Chondrocyte (in vitro differentiated cells): ENCODE measurements at regions not wholly inside any gene's neighbourhood (a gene's known extent, or its start where the extent isn't known, plus 50 kb on each side); places are given as distances from the start of the nearest gene placed in this dataset.

Source experiments
- DNase-seq: peaks from one replicate; pipeline ENCODE4 v3.0.0; 2021; ENCODE audit warnings: mixed read lengths, low spot score
- H3K27ac Mint-ChIP-seq: one replicate; pipeline ENCODE4 v1.8.0; 2021; ENCODE audit warnings: mild to moderate bottlenecking, moderate library complexity, mixed read lengths; ENCODE audit not compliant: unreplicated experiment
- H3K27me3 Mint-ChIP-seq: 2 replicates; pipeline ENCODE4 v1.8.0; 2021; ENCODE audit warnings: low read depth, mixed read lengths
- H3K36me3 Mint-ChIP-seq: 2 replicates; pipeline ENCODE4 v1.8.0; 2021; ENCODE audit warnings: low read depth, mixed read lengths
- H3K4me1 Mint-ChIP-seq: 2 replicates; pipeline ENCODE4 v1.8.0; 2021; ENCODE audit warnings: low read depth, mild to moderate bottlenecking, mixed read lengths
- H3K4me3 Mint-ChIP-seq: one replicate; pipeline ENCODE4 v1.8.0; 2021; ENCODE audit warnings: mild to moderate bottlenecking, moderate library complexity, mixed read lengths; ENCODE audit not compliant: unreplicated experiment
- H3K9me3 Mint-ChIP-seq: 2 replicates; pipeline ENCODE4 v1.8.0; 2021; ENCODE audit warnings: low read depth, mixed read lengths
- TF ChIP-seq, protein P1 (sequence below): fragments of 200-600 bp; sonication (generic); IDR thresholded peaks from 2 replicates; pipeline ENCODE4 v1.5.0; 2021; ENCODE audit warnings: antibody characterized with exemption, mild to moderate bottlenecking, moderate library complexity

- H3K36me3 Mint-ChIP-seq: no peaks in the 10 kb centered on the region
- H3K9me3 Mint-ChIP-seq: no peaks in the 10 kb centered on the region
- TF ChIP-seq, protein P1, sequence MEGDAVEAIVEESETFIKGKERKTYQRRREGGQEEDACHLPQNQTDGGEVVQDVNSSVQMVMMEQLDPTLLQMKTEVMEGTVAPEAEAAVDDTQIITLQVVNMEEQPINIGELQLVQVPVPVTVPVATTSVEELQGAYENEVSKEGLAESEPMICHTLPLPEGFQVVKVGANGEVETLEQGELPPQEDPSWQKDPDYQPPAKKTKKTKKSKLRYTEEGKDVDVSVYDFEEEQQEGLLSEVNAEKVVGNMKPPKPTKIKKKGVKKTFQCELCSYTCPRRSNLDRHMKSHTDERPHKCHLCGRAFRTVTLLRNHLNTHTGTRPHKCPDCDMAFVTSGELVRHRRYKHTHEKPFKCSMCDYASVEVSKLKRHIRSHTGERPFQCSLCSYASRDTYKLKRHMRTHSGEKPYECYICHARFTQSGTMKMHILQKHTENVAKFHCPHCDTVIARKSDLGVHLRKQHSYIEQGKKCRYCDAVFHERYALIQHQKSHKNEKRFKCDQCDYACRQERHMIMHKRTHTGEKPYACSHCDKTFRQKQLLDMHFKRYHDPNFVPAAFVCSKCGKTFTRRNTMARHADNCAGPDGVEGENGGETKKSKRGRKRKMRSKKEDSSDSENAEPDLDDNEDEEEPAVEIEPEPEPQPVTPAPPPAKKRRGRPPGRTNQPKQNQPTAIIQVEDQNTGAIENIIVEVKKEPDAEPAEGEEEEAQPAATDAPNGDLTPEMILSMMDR: no peak
- H3K4me3 Mint-ChIP-seq: no peak overlapping the region
- no peak for DNase-seq
- no peak overlapping the region for H3K27ac Mint-ChIP-seq
- H3K4me1 Mint-ChIP-seq: no peaks in the 10 kb centered on the region
- H3K27me3 Mint-ChIP-seq: peaks cover 6% of the 10 kb centered on the region
Observed at GRCh38 chr1:224791362-224791941, 138.0 kb upstream of the DNAH14 start.

- H3K36me3 Mint-ChIP-seq: no peaks in the 10 kb centered on the region
- DNase-seq: no peak
- TF ChIP-seq, protein P1: no peak
- no peaks in the 10 kb centered on the region for H3K4me1 Mint-ChIP-seq
- no peak overlapping the region for H3K4me3 Mint-ChIP-seq
- peaks cover 5% of the 10 kb centered on the region for H3K27me3 Mint-ChIP-seq
- H3K27ac Mint-ChIP-seq: no peak overlapping the region
- H3K9me3 Mint-ChIP-seq: no peaks in the 10 kb centered on the region
Observed at GRCh38 chr1:224795591-224795990, 133.9 kb upstream of the DNAH14 start.

DNA sequence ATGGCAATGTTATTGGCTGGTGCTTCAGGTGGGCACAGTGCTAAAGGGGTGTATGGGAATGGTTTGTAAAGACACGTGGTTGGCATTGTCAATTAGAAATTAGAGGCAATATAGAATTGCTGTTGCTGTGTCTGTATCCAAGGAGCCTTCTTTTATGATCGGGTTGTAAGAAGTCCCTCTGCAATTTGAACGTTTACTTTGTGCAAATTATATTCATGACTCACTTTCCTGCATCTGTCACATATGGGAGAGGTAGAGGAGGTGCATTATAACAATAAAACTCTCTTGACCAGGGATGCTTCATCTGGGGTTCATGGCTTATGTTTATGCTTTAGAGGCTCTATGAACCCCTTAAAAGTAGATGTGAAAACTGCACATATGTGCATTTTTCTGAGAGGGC is 130.4 kb upstream of the DNAH14 start:
- TF ChIP-seq, protein P1: no peak
- Mint-ChIP-seq H3K4me3 (no peak overlapping the region), H3K4me1 (no peaks in the 10 kb centered on the region), H3K27ac (no peak overlapping the region), H3K27me3 (peaks cover 10% of the 10 kb centered on the region), H3K9me3 (no peaks in the 10 kb centered on the region), H3K36me3 (no peaks in the 10 kb centered on the region)
- DNase-seq: no peak

GRCh38 chr1:224800486-224801119 is 128.9 kb upstream of the DNAH14 start:
- H3K9me3 Mint-ChIP-seq: no peaks in the 10 kb centered on the region

GRCh38 chr1:224801844-224802490 is 127.5 kb upstream of the DNAH14 start:
- H3K4me3 Mint-ChIP-seq: no peak overlapping the region
- peaks cover 19% of the 10 kb centered on the region for H3K27me3 Mint-ChIP-seq
- H3K9me3 Mint-ChIP-seq: no peaks in the 10 kb centered on the region

More at GRCh38 chr1:224800486-224801119, 128.9 kb upstream of the DNAH14 start:
- Mint-ChIP-seq H3K4me1 (no peaks in the 10 kb centered on the region), H3K4me3 (no peak overlapping the region), H3K27ac (no peak overlapping the region), H3K27me3 (peaks cover 17% of the 10 kb centered on the region), H3K36me3 (no peaks in the 10 kb centered on the region)
- TF ChIP-seq, protein P1: no peak
- no peak for DNase-seq

More at GRCh38 chr1:224801844-224802490, 127.5 kb upstream of the DNAH14 start:
- no peak for DNase-seq
- no peaks in the 10 kb centered on the region for H3K36me3 Mint-ChIP-seq
- TF ChIP-seq, protein P1: no peak
- H3K27ac Mint-ChIP-seq: no peak overlapping the region
- no peaks in the 10 kb centered on the region for H3K4me1 Mint-ChIP-seq
